ENCODE measurements at regions not wholly inside any gene's neighbourhood (a gene's known extent, or its start where the extent isn't known, plus 50 kb on each side); places are given as distances from the start of the nearest gene placed in this dataset.

GRCh38 chr20:59456342-59457279 lies 147.7 kb upstream of the PHACTR3 start:
- Histone ChIP-seq H3K4me1 (no peaks in the 10 kb centered on the region), H3K27ac (no peak overlapping the region), H3K9me3 (no peaks in the 10 kb centered on the region), H3K36me3 (no peaks in the 10 kb centered on the region), H3K4me3 (no peak overlapping the region), H3K27me3 (no peaks in the 10 kb centered on the region)
- DNase-seq: no peak
- TF ChIP-seq POLR2A (IDR thresholded peaks at IDR 0.05) (no peak), EP300 (IDR thresholded peaks at IDR 0.05; ENCODE audit: low read depth) (no peak), CTCF (IDR thresholded peaks at IDR 0.05) (no peak)
- intact Hi-C loops (cut with DNase I; ENCODE audit: low total_unique reads) (no loop called here), in situ Hi-C loops (cut with MboI; ENCODE audit: low pct_ligation_motif_present in 1 of 4, low pct_unique_long_range_greater_than_20kb in 1 of 4, low sequenced_read_pairs in 3 of 4) (loop anchor here in 2 of 4 donors (25.0 kb wide), 2 partner anchors 594 to 1219 kb away; partner anchors contain the start of genes ANKRD60 (in 1 of the 2), GNAS (in 1 of the 2) and GNAS-AS1 (in 1 of the 2))
- WGBS, 2 donors (ENCODE audit: low coverage in 1 of 2): 68 to 75% methylated on average over 5 to 26 of the region's 26 CpGs

- in situ Hi-C loops (cut with MboI; ENCODE audit: low pct_ligation_motif_present in 1 of 4, low pct_unique_long_range_greater_than_20kb in 1 of 4, low sequenced_read_pairs in 3 of 4): loop anchor here in 2 of 4 donors (25.0 kb wide), 2 partner anchors 596 to 1221 kb away; partner anchors contain the start of genes ANKRD60 (in 1 of the 2), GNAS (in 1 of the 2) and GNAS-AS1 (in 1 of the 2)
- TF ChIP-seq POLR2AphosphoS5 (IDR thresholded peaks at IDR 0.05): no peak
- TF ChIP-seq EP300 (IDR thresholded peaks at IDR 0.05; ENCODE audit: low read depth): no peak
- TF ChIP-seq CTCF (IDR thresholded peaks at IDR 0.05): no peak
- no peak for TF ChIP-seq POLR2A (IDR thresholded peaks at IDR 0.05)
Measured at GRCh38 chr20:59458645-59459044, 145.7 kb upstream of the PHACTR3 start.

DNA sequence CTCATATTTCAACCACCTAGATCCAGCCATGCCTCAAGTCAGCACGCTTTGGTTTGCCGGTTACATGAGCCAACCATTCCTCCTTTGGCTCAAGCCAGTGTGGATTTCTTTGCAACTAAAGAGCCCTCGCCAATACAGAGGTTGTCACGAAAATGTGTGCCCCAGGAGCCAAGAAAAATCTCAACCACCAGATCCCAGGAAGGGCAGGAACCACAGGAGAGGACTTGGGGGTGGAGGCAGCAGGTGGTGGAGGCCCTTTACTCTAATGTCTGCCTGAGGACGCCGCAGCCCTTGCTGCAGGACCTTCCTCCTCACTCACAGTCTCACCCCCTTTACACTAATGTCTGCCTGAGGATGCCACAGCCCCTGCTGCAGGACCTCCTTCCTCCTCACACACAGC lies 144.8 kb upstream of the PHACTR3 start:
- H3K27me3 ChIP-seq: no peaks in the 10 kb centered on the region
- in situ Hi-C loops (cut with MboI; ENCODE audit: low pct_ligation_motif_present in 1 of 4, low pct_unique_long_range_greater_than_20kb in 1 of 4, low sequenced_read_pairs in 3 of 4): loop anchor here in 2 of 4 donors (25.0 kb wide), 2 partner anchors 597 to 1222 kb away; partner anchors contain the start of genes ANKRD60 (in 1 of the 2), GNAS (in 1 of the 2) and GNAS-AS1 (in 1 of the 2)
- WGBS, 2 donors (ENCODE audit: low coverage in 1 of 2): 86 to 93% methylated on average over 2 to 6 of the region's 6 CpGs
- no peaks in the 10 kb centered on the region for H3K36me3 ChIP-seq
- no peaks in the 10 kb centered on the region for H3K9me3 ChIP-seq
- H3K4me3 ChIP-seq: no peak overlapping the region
- no peaks in the 10 kb centered on the region for H3K4me1 ChIP-seq
- no peak for DNase-seq
- intact Hi-C loops (cut with DNase I; ENCODE audit: low total_unique reads): no loop called here
- TF ChIP-seq CTCF (IDR thresholded peaks at IDR 0.05) (no peak), EP300 (IDR thresholded peaks at IDR 0.05; ENCODE audit: low read depth) (no peak), POLR2A (IDR thresholded peaks at IDR 0.05) (no peak), POLR2AphosphoS5 (IDR thresholded peaks at IDR 0.05) (no peak)
- no peak overlapping the region for H3K27ac ChIP-seq

More at GRCh38 chr20:59458645-59459044, 145.7 kb upstream of the PHACTR3 start:
- H3K4me3 ChIP-seq: no peak overlapping the region
- intact Hi-C loops (cut with DNase I; ENCODE audit: low total_unique reads): no loop called here
- no peak overlapping the region for H3K27ac ChIP-seq
- WGBS, 2 donors (ENCODE audit: low coverage in 1 of 2): 67 to 81% methylated on average over 1 to 2 of the region's 2 CpGs
- DNase-seq: no peak
- H3K4me1 ChIP-seq: no peaks in the 10 kb centered on the region
- H3K36me3 ChIP-seq: no peaks in the 10 kb centered on the region
- H3K9me3 ChIP-seq: no peaks in the 10 kb centered on the region
- H3K27me3 ChIP-seq: no peaks in the 10 kb centered on the region

GRCh38 chr20:59460352-59460751 lies 144.0 kb upstream of the PHACTR3 start:
- intact Hi-C loops (cut with DNase I; ENCODE audit: low total_unique reads) (no loop called here), in situ Hi-C loops (cut with MboI; ENCODE audit: low pct_ligation_motif_present in 1 of 4, low pct_unique_long_range_greater_than_20kb in 1 of 4, low sequenced_read_pairs in 3 of 4) (loop anchor here in 2 of 4 donors (25.0 kb wide), 2 partner anchors 598 to 1223 kb away; partner anchors contain the start of genes ANKRD60 (in 1 of the 2), GNAS (in 1 of the 2) and GNAS-AS1 (in 1 of the 2))
- Histone ChIP-seq H3K36me3 (no peaks in the 10 kb centered on the region), H3K4me3 (no peak overlapping the region), H3K9me3 (no peaks in the 10 kb centered on the region), H3K4me1 (no peaks in the 10 kb centered on the region), H3K27ac (no peak overlapping the region), H3K27me3 (no peaks in the 10 kb centered on the region)
- TF ChIP-seq POLR2A (IDR thresholded peaks at IDR 0.05) (no peak), EP300 (IDR thresholded peaks at IDR 0.05; ENCODE audit: low read depth) (no peak), CTCF (IDR thresholded peaks at IDR 0.05) (no peak), POLR2AphosphoS5 (IDR thresholded peaks at IDR 0.05) (no peak)
- no peak for DNase-seq
- 62 to 83% methylated on average over 2 to 9 of the region's 9 CpGs for WGBS, 2 donors (ENCODE audit: low coverage in 1 of 2)

Data from transverse colon (tissue), 4 donors.